NCI-H128 (cell line): ENCODE measurements at regions not wholly inside any gene's neighbourhood (a gene's known extent, or its start where the extent isn't known, plus 50 kb on each side); places are given as distances from the start of the nearest gene placed in this dataset.

Experiments used
- DNase-seq: peaks from one replicate; lab custom pipeline; 2025; ENCODE audit not compliant: unreplicated experiment; lab: John Stamatoyannopoulos, UW

DNA sequence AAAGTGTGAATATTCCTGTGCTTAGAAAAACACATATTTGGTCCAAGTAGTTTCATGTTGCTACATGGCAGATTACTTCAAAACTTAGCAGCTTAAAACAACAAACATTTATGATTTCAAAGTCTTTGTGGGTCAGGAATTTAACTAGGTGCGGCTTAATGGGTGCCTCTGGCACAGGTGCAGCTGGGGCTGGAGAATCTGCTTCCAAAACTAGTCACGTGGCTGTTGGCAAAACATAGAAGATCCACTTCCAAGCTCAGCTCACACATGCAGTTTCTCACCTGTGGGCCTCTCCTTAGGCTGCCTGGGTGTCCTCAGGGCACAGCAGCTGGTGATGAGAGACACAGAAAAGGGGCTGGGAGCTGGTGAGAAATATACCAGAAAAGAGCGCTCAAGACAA lies 263.4 kb downstream of the TTLL7 start:
- DNase-seq, result no peak

GRCh38 chr1:83734420-83734819 lies 264.5 kb downstream of the TTLL7 start:
- no peak for DNase-seq

- no peak for DNase-seq
These were observed 273.1 kb downstream of the TTLL7 start for GRCh38 chr1:83725735-83726360.

- no peak for DNase-seq
These were observed 280.6 kb downstream of the TTLL7 start for GRCh38 chr1:83718338-83718737.

DNA sequence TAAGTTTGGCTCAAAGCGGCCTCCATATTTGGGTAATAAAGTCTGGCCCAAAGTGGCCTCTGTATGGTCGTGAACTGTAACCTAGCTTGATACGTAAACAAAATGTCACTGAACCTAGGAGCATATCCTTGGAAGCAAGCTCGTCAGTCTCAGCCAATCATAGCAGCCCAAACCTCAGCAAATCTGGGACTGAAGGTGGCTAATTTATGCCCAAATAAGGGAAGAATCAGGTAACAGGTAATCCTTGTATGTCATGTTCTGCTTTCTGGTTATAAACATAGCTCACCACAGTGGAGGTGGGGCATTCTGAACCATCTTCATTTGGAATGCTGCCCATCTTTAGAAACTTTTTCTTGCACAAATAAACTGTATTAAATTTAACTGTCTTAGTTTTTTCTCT lies 281.1 kb downstream of the TTLL7 start:
- no peak for DNase-seq

GRCh38 chr1:83716641-83717040 lies 282.3 kb downstream of the TTLL7 start:
- no peak for DNase-seq

DNA sequence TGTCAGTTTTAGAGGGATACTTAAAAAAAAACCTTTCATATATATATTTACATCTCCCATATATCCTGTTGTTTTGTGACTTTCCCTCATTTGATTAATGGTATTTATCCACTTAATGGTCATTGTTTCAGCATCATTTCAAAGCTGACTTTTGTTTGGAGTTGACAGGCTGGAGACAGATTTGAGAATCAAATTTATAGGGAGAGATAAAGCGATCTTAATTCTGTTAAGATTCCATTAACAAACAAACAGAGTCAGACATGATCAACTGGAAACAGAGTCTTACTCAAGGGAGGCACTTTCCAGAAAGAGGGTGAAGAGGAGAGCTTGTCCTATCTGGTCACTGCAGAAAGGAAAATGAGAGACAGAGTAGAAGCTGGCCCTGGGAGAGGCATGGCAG lies 283.4 kb downstream of the TTLL7 start:
- no peak for DNase-seq

DNA sequence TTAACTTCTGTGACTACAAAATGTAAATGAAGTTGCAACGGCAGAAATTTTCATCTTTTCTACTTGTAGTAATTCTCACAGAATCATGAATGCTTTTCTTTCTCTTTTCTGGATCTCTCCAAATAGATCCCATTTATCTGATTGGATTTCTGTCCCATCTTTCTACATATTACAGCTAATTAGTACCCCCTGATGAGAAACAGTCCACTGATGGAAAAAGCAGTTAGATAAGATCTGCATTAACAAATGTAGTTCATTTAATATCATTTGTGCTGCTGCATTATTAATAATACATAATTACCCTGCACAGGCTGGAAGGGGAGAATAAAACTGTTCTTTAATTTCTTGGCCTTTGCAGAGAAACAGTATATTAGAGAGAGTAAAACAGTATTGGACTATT lies 289.3 kb downstream of the TTLL7 start:
- no peak for DNase-seq

DNA sequence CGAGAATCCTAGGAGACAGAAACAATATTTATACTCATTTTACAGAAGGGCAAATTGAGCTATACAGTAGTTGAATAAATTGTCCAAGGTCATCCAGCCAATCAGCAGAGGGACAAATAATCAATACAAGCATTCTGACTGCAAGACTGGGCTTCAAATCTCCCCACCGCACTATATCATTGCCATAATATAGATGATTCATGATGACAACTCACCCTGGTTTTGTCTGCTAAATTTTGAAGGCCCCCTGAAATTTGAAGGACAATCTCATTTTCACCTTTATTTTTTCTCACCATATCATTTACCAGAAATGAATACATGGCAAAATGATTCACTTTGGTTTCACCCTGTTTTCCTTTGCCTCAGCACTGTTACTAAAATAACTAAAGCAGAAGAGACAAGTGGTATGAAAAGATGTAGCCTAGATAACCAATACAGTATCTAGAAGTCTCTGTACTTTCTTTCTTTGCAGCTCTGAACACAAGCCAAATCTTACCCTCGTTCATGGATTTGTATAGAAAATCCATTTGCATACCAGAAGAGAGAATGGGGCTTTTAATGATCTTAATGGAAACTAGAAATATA lies 292.5 kb downstream of the TTLL7 start:
- no peak for DNase-seq

- DNase-seq, result no peak
These were observed 293.8 kb downstream of the TTLL7 start for GRCh38 chr1:83705091-83705490.

- no peak for DNase-seq
These were observed 294.6 kb downstream of the TTLL7 start for GRCh38 chr1:83704350-83704749.

DNA sequence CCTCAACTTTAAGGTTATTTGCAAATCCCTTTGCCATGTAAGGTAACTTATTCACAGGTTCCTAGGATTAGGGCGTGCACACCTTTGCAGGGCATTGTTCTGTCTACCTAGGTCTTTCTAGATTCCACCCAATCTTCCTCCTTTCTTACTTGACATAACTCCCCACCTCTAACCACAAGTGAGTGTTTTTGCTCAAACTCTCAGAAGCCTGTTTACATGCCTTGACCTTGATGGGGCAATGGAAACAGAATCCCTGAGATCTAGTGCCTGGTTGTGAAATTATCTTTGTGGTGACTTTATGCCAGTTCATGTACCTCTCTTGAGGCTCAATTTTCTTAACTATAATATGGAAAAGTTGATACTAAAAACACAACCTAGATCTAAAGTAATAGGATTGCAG lies 296.6 kb downstream of the TTLL7 start:
- no peak for DNase-seq

GRCh38 chr1:83701355-83701754 lies 297.6 kb downstream of the TTLL7 start:
- DNase-seq, result no peak

DNA sequence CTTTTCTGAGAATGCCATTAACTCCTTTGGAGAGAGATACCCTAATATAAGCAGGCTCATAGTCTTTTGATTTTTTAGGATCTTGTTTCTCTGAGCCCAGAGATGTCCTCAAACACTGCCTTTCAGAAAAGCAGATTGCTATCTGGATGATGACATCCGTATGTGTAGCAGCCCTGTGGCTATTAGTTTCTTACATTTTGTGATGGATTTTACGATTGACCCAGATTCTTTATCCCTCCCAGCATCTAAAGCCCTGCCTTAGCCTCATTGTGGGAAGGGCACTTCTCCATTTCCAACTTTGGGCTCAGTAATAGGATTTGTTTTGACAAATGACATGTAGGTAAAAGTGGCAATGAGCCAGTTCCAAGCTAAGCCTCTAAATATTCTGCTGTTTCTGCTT lies 300.3 kb downstream of the TTLL7 start:
- no peak for DNase-seq

DNA sequence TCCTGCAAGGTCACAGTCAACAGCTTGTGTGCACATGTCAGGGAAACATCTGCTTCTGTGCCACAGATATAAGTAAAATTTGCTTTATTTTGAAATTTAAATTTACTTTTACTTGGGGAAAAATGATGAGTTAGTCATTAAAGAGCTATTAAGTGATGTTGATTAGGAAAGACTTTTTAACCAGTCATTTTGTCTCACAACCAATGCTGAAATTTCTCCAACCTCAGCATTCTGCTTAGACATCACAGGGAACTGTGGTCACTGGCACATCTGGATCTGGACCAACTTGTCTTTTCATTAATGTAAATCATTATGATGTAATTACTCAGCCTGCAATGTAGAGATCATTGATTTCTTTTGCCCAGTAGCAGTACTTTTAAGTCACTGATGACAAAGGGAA lies 301.0 kb downstream of the TTLL7 start:
- no peak for DNase-seq

DNA sequence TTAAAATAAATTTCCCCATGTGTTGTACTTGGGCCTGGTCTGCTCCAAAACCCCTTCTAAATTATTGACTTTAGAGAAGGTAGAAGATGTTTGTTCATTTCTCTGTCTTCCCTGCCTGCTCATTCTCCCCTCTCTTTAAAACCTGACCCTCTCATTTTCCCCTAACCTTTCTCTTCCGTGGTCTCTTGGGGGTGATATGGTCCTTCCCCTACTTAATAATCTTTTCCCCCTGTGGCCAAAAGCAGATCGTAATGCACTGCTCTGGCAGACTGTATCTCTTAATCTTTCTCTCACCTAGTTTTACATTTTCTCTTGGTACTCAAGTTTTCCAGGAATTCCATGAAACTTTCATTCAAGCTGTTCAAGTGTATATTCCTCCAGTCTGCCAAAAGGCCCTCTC lies 301.7 kb downstream of the TTLL7 start:
- DNase-seq, result no peak

DNA sequence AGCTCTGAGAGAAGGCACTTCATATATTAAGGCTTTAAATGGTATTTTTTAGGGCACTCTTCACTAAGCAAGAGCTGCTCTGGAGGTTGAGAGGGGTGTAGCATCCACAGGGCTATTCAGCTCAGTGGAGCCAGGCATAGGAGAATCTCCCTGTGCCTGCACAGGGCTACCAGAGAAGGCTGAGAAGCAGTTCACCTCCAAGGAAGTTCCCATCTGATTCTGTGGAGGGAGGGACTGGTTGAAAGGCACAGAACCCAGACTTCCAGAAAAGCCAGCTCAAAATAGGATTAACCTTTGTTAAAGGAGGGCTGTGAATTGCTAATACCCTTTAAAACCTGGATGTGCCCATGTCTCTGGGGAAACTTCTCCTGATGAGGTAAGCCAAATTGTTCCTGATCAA lies 304.5 kb downstream of the TTLL7 start:
- no peak for DNase-seq

DNA sequence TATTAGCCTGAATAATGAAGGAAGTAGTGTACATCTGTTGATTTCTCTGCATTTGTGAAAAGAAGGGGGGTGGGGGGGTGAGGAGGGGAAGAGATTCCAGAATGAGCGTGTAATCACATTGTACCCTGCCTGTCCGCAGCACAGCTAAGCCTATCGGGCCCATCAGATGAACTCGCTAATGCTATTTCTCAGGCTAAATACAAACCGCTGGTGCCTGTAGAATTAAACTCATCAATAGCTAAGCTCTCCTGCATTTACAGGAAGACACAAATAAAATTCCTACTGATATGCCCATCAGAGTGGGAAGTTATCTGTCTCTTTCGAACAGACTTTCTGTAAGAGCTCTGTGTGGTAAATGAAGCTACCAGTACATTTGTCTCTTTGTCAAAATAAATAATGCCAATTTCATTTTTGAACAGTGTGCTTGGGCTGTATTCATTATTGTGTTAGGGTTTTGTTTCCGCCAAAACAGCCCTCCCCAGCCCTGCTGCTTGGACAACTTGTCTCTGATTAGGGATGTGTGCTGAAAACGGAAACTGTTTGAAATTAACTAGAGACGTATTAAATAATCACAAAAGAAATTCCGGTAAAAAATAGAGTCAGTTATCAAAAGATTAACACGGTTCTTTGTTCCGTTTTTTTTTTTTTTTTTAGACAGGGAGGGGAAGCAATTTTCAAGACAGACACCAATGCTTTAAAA lies 305.4 kb downstream of the TTLL7 start:
- DNase-seq, result no peak

DNA sequence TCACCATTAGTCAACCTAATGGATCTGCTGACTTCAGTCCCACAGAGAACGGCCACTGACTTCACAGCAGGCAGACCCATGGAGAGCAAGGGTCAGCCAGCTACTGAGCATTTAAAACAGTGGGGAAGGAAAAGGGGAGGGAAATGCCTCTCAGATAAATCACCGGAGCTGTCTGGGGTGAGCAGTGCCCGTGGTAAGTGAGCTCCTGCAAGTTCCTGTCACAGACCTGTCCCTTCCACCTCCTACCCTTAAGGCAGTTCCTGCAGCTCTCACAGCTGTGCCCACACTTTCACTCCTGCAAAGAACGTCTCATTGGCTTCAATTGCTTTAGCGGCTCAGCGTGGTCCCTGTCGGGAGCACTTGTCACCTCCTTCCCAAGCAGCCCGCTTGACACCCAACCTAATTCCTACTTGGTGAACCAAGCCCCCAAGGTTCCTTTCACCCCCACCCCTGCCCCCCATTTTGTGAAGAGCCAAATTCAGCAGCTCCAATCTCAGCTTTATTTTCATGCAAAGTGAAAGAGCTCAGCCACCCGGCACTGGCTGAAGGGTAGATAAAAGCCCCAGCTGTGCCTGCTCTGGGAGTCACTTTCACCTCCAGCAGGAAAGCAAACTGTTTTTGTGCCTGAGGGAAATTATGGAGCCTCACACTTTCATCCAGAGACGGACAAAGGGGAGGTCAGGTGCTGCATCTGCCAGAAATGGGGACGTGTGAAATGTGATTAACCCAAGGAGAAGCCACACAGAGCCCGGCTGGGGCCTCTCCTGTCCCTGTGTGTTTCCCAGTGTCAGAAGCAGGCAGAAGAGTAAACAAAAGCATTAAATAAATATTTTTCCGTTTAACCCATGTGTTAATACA lies 306.2 kb downstream of the TTLL7 start:
- DNase-seq, result peak; percentile 40

- DNase-seq, result no peak
These were observed 306.9 kb downstream of the TTLL7 start for GRCh38 chr1:83691953-83692500.
